GM12878 (cell line): ENCODE measurements at regions not wholly inside any gene's neighbourhood (a gene's known extent, or its start where the extent isn't known, plus 50 kb on each side); places are given as distances from the start of the nearest gene placed in this dataset.

Source experiments
- ATAC-seq: fragments of 200-7000 bp; cut with Tn5 transposase; 3 replicates; pipeline ENCODE4 v1.9.1; 2020; ENCODE audit warnings: mild to moderate bottlenecking, moderate library complexity
- BruUV-seq: library from RNA; stranded (reverse); fragments of 400-500 nt; replicated peaks from 2 replicates; lab custom pipeline; 2021; lab: Mats Ljungman, UMichigan
- CTCF ChIA-PET: fragments of 300-600 bp; sonication (Branson Sonifier 250); formaldehyde crosslinking; extraction: SDS; loops from one replicate; lab custom pipeline; 2021; ENCODE audit warnings: inconsistent platforms; lab: Yijun Ruan, JAX
- POLR2A ChIA-PET: fragments of 350-600 bp; formaldehyde crosslinking; extraction: SDS; loops from one replicate; lab custom pipeline; 2021; ENCODE audit warnings: inconsistent platforms; lab: Charles Lee
- RAD21 ChIA-PET: fragments of 300-600 bp; sonication (Branson Sonifier 250); formaldehyde crosslinking; loops from one replicate; lab custom pipeline; 2023; ENCODE audit warnings: antibody characterized with exemption; ENCODE audit not compliant: unreplicated experiment; lab: Charles Lee
- SMC1A ChIA-PET: fragments of 300-600 bp; sonication (Branson Sonifier 250); formaldehyde crosslinking; loops from one replicate; lab custom pipeline; 2023; ENCODE audit not compliant: unreplicated experiment, uncharacterized antibody; lab: Charles Lee
- DNase-seq: peaks from one replicate; pipeline ENCODE4 v3.0.0-alpha.2; 2011; ENCODE audit warnings: low read depth, low spot score
- FAIRE-seq: peaks from 3 replicates; lab custom pipeline; 2011; peaks lifted over from hg19 to GRCh38; lab: Jason Lieb, UNC
- H2AFZ ChIP-seq: 2 replicates; pipeline ENCODE4 v1.6.0; 2011; ENCODE audit warnings: low read depth, low read length, control low read depth; ENCODE audit not compliant: control insufficient read depth
- H3K27ac ChIP-seq: 2 replicates; pipeline ENCODE4 v1.5.1; 2011; ENCODE audit warnings: control low read depth; ENCODE audit not compliant: control insufficient read depth, insufficient read depth
- H3K27me3 ChIP-seq, 2 experiments: replicated peaks in 1 of 2; 2 replicates each; pipeline versions ENCODE4 v1.6.0 to v1.6.1; 2011; ENCODE audit warnings: low read length in 1 of 2; ENCODE audit not compliant: control insufficient read depth in 2 of 2, insufficient read depth in 2 of 2
- H3K36me3 ChIP-seq, 2 experiments: 2 replicates each; pipeline ENCODE4 v1.5.1; 2011; ENCODE audit warnings: low read length in 1 of 2; ENCODE audit not compliant: control insufficient read depth in 2 of 2, insufficient read depth in 2 of 2
- H3K4me1 ChIP-seq: 2 replicates; pipeline ENCODE4 v1.6.1; 2011; ENCODE audit warnings: mild to moderate bottlenecking, low read length, moderate library complexity, mixed read lengths; ENCODE audit not compliant: control insufficient read depth, insufficient read depth
- H3K4me2 ChIP-seq: 2 replicates; pipeline ENCODE4 v1.6.0; 2011; ENCODE audit warnings: control low read depth; ENCODE audit not compliant: control insufficient read depth, insufficient read depth
- H3K4me3 ChIP-seq: fragments of 200-600 bp; sonication (generic); 2 replicates; pipeline ENCODE4 v1.5.1; 2016
- H3K79me2 ChIP-seq: 2 replicates; pipeline ENCODE4 v1.6.0; 2011; ENCODE audit warnings: low read length; ENCODE audit not compliant: control insufficient read depth, insufficient read depth
- H3K9ac ChIP-seq: 2 replicates; pipeline ENCODE4 v1.8.0; 2011; ENCODE audit warnings: low read length, control low read depth, mixed read lengths; ENCODE audit not compliant: control insufficient read depth, insufficient read depth
- H3K9me3 ChIP-seq: replicated peaks from 3 replicates; pipeline ENCODE4 v1.5.1; 2011; ENCODE audit warnings: mild to moderate bottlenecking, low read length; ENCODE audit not compliant: control insufficient read depth, insufficient read depth
- H4K20me1 ChIP-seq: 2 replicates; pipeline ENCODE4 v1.6.0; 2011; ENCODE audit not compliant: control insufficient read depth, insufficient read depth
- BACH1 ChIP-seq: fragments of 450-650 bp; IDR thresholded peaks from 2 replicates; pipeline ENCODE4 v1.6.1; 2017; ENCODE audit warnings: mild to moderate bottlenecking, borderline replicate concordance
- CBX5 ChIP-seq: sonication (generic); IDR thresholded peaks from 2 replicates; pipeline ENCODE4 v1.6.1; 2016; ENCODE audit warnings: low read depth, moderate library complexity, mild to moderate bottlenecking, inconsistent platforms
- CREB1 ChIP-seq: IDR thresholded peaks from 2 replicates; pipeline ENCODE4 v1.6.1; 2012; ENCODE audit warnings: low read depth, mild to moderate bottlenecking, inconsistent platforms
- E2F8 ChIP-seq: fragments of 450-650 bp; IDR thresholded peaks from 2 replicates; pipeline ENCODE4 v1.6.1; 2018; ENCODE audit warnings: mild to moderate bottlenecking, low read depth, moderate library complexity; ENCODE audit not compliant: partially characterized antibody
- EZH2 ChIP-seq: IDR thresholded peaks from 2 replicates; pipeline ENCODE4 v1.6.1; 2012; ENCODE audit warnings: low read depth, mild to moderate bottlenecking, control low read depth, inconsistent platforms, low read length, borderline replicate concordance; ENCODE audit not compliant: control insufficient read depth
- FOS ChIP-seq: IDR thresholded peaks from 3 replicates; pipeline ENCODE4 v1.6.1; 2011; ENCODE audit warnings: borderline replicate concordance; ENCODE audit not compliant: insufficient read length; ENCODE audit errors: extremely low read depth
- HDAC6 ChIP-seq: fragments of 200-600 bp; sonication (generic); IDR thresholded peaks from one replicate; pipeline ENCODE4 v1.8.0; 2017; ENCODE audit warnings: antibody characterized with exemption; ENCODE audit not compliant: unreplicated experiment
- KAT2A ChIP-seq: conservative IDR thresholded peaks from 2 replicates; pipeline ENCODE4 v1.6.1; 2011; ENCODE audit warnings: low read depth, low read length; ENCODE audit not compliant: control insufficient read depth
- KLF5 ChIP-seq: fragments of 450-650 bp; IDR thresholded peaks from 2 replicates; pipeline ENCODE4 v1.6.1; 2014; ENCODE audit warnings: mild to moderate bottlenecking; ENCODE audit not compliant: partially characterized antibody
- LARP7 ChIP-seq: fragments of 450-650 bp; IDR thresholded peaks from 2 replicates; pipeline ENCODE4 v1.6.1; 2017; ENCODE audit warnings: mild to moderate bottlenecking
- MEF2B ChIP-seq: fragments of 450-650 bp; IDR thresholded peaks from 2 replicates; pipeline ENCODE4 v1.6.1; 2018; ENCODE audit warnings: mild to moderate bottlenecking, moderate library complexity; ENCODE audit not compliant: partially characterized antibody, poor library complexity, severe bottlenecking
- MTA2 ChIP-seq: fragments of 450-650 bp; IDR thresholded peaks from 2 replicates; pipeline ENCODE4 v1.6.1; 2016; ENCODE audit warnings: low read depth, mild to moderate bottlenecking, moderate library complexity
- NR2C2 ChIP-seq: IDR thresholded peaks from 2 replicates; pipeline ENCODE4 v1.6.1; 2011; ENCODE audit warnings: borderline replicate concordance, low read depth; ENCODE audit not compliant: control insufficient read depth, insufficient read length
- SIX5 ChIP-seq: IDR thresholded peaks from 2 replicates; pipeline ENCODE4 v1.6.1; 2011; ENCODE audit warnings: mild to moderate bottlenecking, low read depth, low read length, moderate library complexity; ENCODE audit not compliant: severe bottlenecking
- SRF ChIP-seq, 2 experiments: IDR thresholded peaks; 2 replicates each; pipeline ENCODE4 v1.6.1; 2011; ENCODE audit warnings: low read depth in 2 of 2, low read length in 2 of 2, mild to moderate bottlenecking in 1 of 2, moderate library complexity in 1 of 2
- STAT1 ChIP-seq: fragments of 450-650 bp; conservative IDR thresholded peaks from 2 replicates; pipeline ENCODE4 v1.6.1; 2014; ENCODE audit warnings: antibody characterized with exemption, mild to moderate bottlenecking
- SUPT20H ChIP-seq: IDR thresholded peaks from 2 replicates; pipeline ENCODE4 v1.6.1; 2011; ENCODE audit warnings: low read depth, mild to moderate bottlenecking, low read length, moderate library complexity, borderline replicate concordance; ENCODE audit not compliant: control insufficient read depth
- TCF12 ChIP-seq: IDR thresholded peaks from 2 replicates; pipeline ENCODE4 v1.6.1; 2011; ENCODE audit warnings: low read depth, mild to moderate bottlenecking, low read length
- ZSCAN29 ChIP-seq: fragments of 450-650 bp; IDR thresholded peaks from 2 replicates; pipeline ENCODE4 v1.6.1; 2017; ENCODE audit warnings: mild to moderate bottlenecking, moderate library complexity
- WGBS: methylation state at CpG from one replicate; pipeline ENCODE4 v1.1.6; 2016; ENCODE audit warnings: low lambda C conversion rate; ENCODE audit not compliant: insufficient replicate concordance, insufficient coverage; ENCODE audit errors: missing lambda C conversion rate; 5-methylcytosine and 5-hydroxymethylcytosine counted together
- in situ Hi-C: fragments of 300-500 bp; cut with MboI; formaldehyde crosslinking; loops from 9 replicates; pipeline ENCODE4 v1.14.3; 2018; ENCODE audit warnings: mixed read lengths
- intact Hi-C: fragments of 100-400 bp; cut with micrococcal nuclease; formaldehyde crosslinking; loops from one replicate; pipeline ENCODE4 v1.14.2; 2022; ENCODE audit not compliant: unreplicated experiment

- intact Hi-C loops (no loop called here), in situ Hi-C loops (no loop called here)
- ChIA-PET CTCF (interaction anchor here (0.7 kb wide), 1 partner anchor 1325 kb away, joined by 3 read pairs; no protein-coding TSS in a partner anchor), RAD21 (no interaction called here), POLR2A (no interaction called here), SMC1A (no interaction called here)
- Histone ChIP-seq H3K27me3 (peaks cover 0 to 2% of the 10 kb centered on the region in 2 experiments; a peak in 1 of 4 replicates), H3K9ac (no peak overlapping the region), H3K27ac (no peak overlapping the region), H3K79me2 (no peaks in the 10 kb centered on the region), H2AFZ (no peak overlapping the region), H3K9me3 (no peaks in the 10 kb centered on the region), H3K36me3 (no peaks in the 10 kb centered on the region), H4K20me1 (no peaks in the 10 kb centered on the region), H3K4me2 (no peak overlapping the region), H3K4me1 (no peaks in the 10 kb centered on the region), H3K4me3 (no peak overlapping the region)
- no TSS peak for BruUV-seq
- TF ChIP-seq MTA2 (no peak), SUPT20H (no peak), CBX5 (no peak), ZSCAN29 (no peak), MEF2B (no peak), LARP7 (no peak), FOS (no peak), NR2C2 (no peak), SRF (IDR thresholded peaks at IDR 0.05; ENCODE audit: low read depth in 2 of 2, low read length in 2 of 2) (no peak), HDAC6 (no peak), E2F8 (no peak), STAT1 (no peak), BACH1 (no peak), SIX5 (no peak), KAT2A (no peak), CREB1 (no peak), KLF5 (no peak), EZH2 (no peak), TCF12 (no peak)
- FAIRE-seq (no peak), ATAC-seq (no peak), DNase-seq (no peak)
- WGBS, result 45% methylated on average over 4 of the region's 4 CpGs
Measured at GRCh38 chr15:34700891-34701427, 53.8 kb downstream of the GJD2 start.
